Tibial artery (tissue), 4 donors: ENCODE measurements at regions not wholly inside any gene's neighbourhood (a gene's known extent, or its start where the extent isn't known, plus 50 kb on each side); places are given as distances from the start of the nearest gene placed in this dataset.
"Not testable (repeated sequence)": the region's sequence is repeated elsewhere in the genome, so short reads cannot be mapped to it uniquely, and the experiment has no call there.

Experiments
- DNase-seq, 2 donors: peaks; one replicate each; pipeline ENCODE4 v3.0.0-alpha.2; 2019
- H3K27ac ChIP-seq, 2 donors: fragments of 200-600 bp; sonication (generic) in 1 of 2; 1 replicate in 1 of 2; 2 replicates in 1 of 2; pipeline ENCODE4 v1.5.1; 2018 to 2019; ENCODE audit warnings: mild to moderate bottlenecking in 1 of 2
- H3K27me3 ChIP-seq, 2 donors: fragments of 200-600 bp; sonication (generic) in 1 of 2; one replicate each; pipeline versions ENCODE4 v1.5.1 to v1.6.0; 2016 to 2019
- H3K36me3 ChIP-seq, 3 donors: fragments of 200-600 bp; sonication (generic) in 2 of 3; one replicate each; pipeline ENCODE4 v1.5.1; 2016 to 2019; ENCODE audit warnings: mild to moderate bottlenecking in 2 of 3
- H3K4me1 ChIP-seq, 4 donors: fragments of 200-600 bp; sonication (generic) in 2 of 4; 1 replicate in 3 of 4; 2 replicates in 1 of 4; pipeline ENCODE4 v1.5.1; 2016 to 2019
- H3K4me3 ChIP-seq, 2 donors: fragments of 200-600 bp; sonication (generic) in 1 of 2; 1 replicate in 1 of 2; 2 replicates in 1 of 2; pipeline ENCODE4 v1.5.1; 2018 to 2019; ENCODE audit warnings: mild to moderate bottlenecking in 2 of 2
- H3K9me3 ChIP-seq, 3 donors: fragments of 200-600 bp; sonication (generic) in 1 of 3; one replicate each; pipeline ENCODE4 v1.5.1; 2016 to 2019
- CTCF ChIP-seq, 2 experiments: fragments of 200-600 bp in 1 of 2; fragments of 450-650 bp in 1 of 2; IDR thresholded peaks; one replicate each; pipeline ENCODE4 v1.5.1; 2017 to 2019; ENCODE audit warnings: antibody characterized with exemption in 2 of 2, mild to moderate bottlenecking in 1 of 2, moderate library complexity in 1 of 2
- intact Hi-C: fragments of 100-400 bp; cut with DNase I; formaldehyde crosslinking; loops from one replicate; pipeline ENCODE4 v1.15.0; 2023; ENCODE audit warnings: low total_unique reads

GRCh38 chr1:175265091-175265490 lies 72.5 kb upstream of the KIAA0040 start:
- Histone ChIP-seq H3K4me3 (no peak overlapping the region), H3K27ac (no peak overlapping the region), H3K9me3 (no peaks in the 10 kb centered on the region), H3K4me1 (no peaks in the 10 kb centered on the region), H3K27me3 (no peaks in the 10 kb centered on the region), H3K36me3 (no peaks in the 10 kb centered on the region)
- TF ChIP-seq CTCF (IDR thresholded peaks at IDR 0.05): no peak
- DNase-seq: no peak
- intact Hi-C loops: no loop called here

GRCh38 chr1:175262621-175263020 lies 70.0 kb upstream of the KIAA0040 start:
- intact Hi-C loops: no loop called here

DNA sequence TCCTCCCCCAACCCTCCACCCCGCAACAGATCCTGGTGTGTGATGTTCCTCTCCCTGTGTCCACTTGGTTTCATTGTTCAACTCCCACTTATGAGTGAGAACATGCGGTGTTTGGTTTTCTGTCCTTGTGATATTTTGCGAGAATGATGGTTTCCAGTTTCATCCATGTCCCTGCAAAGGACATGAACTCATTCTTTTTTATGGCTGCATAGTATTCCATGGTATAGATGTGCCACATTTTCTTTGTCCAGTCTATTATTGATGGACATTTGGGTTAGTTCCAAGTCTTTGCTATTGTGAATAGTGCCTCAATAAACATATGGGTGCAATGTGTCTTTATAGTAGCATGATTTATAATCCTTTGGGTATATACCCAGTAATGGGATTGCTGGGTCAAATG lies 63.7 kb upstream of the KIAA0040 start:
- H3K4me1 ChIP-seq, H3K36me3 ChIP-seq, intact Hi-C loops, H3K27ac ChIP-seq, H3K9me3 ChIP-seq, DNase-seq, H3K4me3 ChIP-seq, H3K27me3 ChIP-seq: not testable (repeated sequence)

More at GRCh38 chr1:175262621-175263020, 70.0 kb upstream of the KIAA0040 start:
- H3K4me3 ChIP-seq: no peak overlapping the region
- H3K9me3 ChIP-seq: no peaks in the 10 kb centered on the region
- no peaks in the 10 kb centered on the region for H3K27me3 ChIP-seq
- no peaks in the 10 kb centered on the region for H3K36me3 ChIP-seq
- no peak for TF ChIP-seq CTCF (IDR thresholded peaks at IDR 0.05)
- H3K4me1 ChIP-seq: no peaks in the 10 kb centered on the region
- no peak for DNase-seq
- H3K27ac ChIP-seq: no peak overlapping the region

- Histone ChIP-seq H3K4me1 (no peaks in the 10 kb centered on the region), H3K9me3 (no peaks in the 10 kb centered on the region), H3K36me3 (no peaks in the 10 kb centered on the region), H3K4me3 (no peak overlapping the region), H3K27me3 (no peaks in the 10 kb centered on the region), H3K27ac (no peak overlapping the region)
- no peak for DNase-seq
- no peak for TF ChIP-seq CTCF (IDR thresholded peaks at IDR 0.05)
- intact Hi-C loops: no loop called here
Observed at GRCh38 chr1:175254190-175254589, 61.6 kb upstream of the KIAA0040 start.

- no peaks in the 10 kb centered on the region for H3K9me3 ChIP-seq
- H3K27ac ChIP-seq: no peak overlapping the region
- intact Hi-C loops: no loop called here
- no peaks in the 10 kb centered on the region for H3K27me3 ChIP-seq
- TF ChIP-seq CTCF (IDR thresholded peaks at IDR 0.05): no peak
- H3K4me1 ChIP-seq: no peaks in the 10 kb centered on the region
- DNase-seq: no peak
- no peak overlapping the region for H3K4me3 ChIP-seq
- H3K36me3 ChIP-seq: no peaks in the 10 kb centered on the region
Observed at GRCh38 chr1:175252561-175252960, 60.0 kb upstream of the KIAA0040 start.

DNA sequence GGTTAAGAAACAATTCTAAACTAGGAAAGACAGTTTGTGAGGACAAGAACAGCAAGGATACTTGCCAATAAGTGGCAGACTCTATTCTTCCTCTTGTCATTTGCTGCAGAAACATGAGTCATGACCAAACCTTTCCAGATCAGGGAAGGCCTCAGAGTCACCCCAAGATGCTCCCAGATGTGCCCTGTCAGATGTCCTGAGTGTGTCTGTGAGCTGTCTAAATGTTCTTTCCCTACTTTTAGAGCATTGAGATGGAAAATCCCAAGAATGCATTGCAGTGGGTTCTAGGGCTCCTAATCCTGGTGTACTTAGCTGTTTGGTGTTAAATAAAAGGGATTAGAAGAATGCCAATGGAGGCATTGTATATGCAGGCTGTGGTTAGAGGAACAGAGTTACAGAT lies 57.5 kb upstream of the KIAA0040 start:
- TF ChIP-seq CTCF (IDR thresholded peaks at IDR 0.05): no peak
- peaks cover 0 to 3% (median 0%) of the 10 kb centered on the region in 3 donors for H3K9me3 ChIP-seq
- H3K4me1 ChIP-seq: no peaks in the 10 kb centered on the region
- no peak for DNase-seq
- no peaks in the 10 kb centered on the region for H3K36me3 ChIP-seq
- intact Hi-C loops: no loop called here
- H3K4me3 ChIP-seq: no peak overlapping the region
- H3K27me3 ChIP-seq: no peaks in the 10 kb centered on the region
- H3K27ac ChIP-seq: no peak overlapping the region

GRCh38 chr1:175248036-175248435 lies 55.5 kb upstream of the KIAA0040 start:
- H3K36me3 ChIP-seq, H3K27me3 ChIP-seq, H3K4me1 ChIP-seq, H3K9me3 ChIP-seq, H3K4me3 ChIP-seq, H3K27ac ChIP-seq, intact Hi-C loops, DNase-seq: not testable (repeated sequence)

- H3K9me3 ChIP-seq, H3K36me3 ChIP-seq, H3K4me3 ChIP-seq, H3K27me3 ChIP-seq, H3K27ac ChIP-seq, DNase-seq, H3K4me1 ChIP-seq, intact Hi-C loops: not testable (repeated sequence)
Observed at GRCh38 chr1:175247056-175247455, 54.5 kb upstream of the KIAA0040 start.
